Endothelial cell of umbilical vein (primary cell): ENCODE measurements at regions not wholly inside any gene's neighbourhood (a gene's known extent, or its start where the extent isn't known, plus 50 kb on each side); places are given as distances from the start of the nearest gene placed in this dataset.

Source experiments
- BruUV-seq: library from RNA; stranded (reverse); fragments of 400-500 nt; replicated peaks from 2 replicates; lab custom pipeline; 2021; lab: Mats Ljungman, UMichigan
- CTCF ChIA-PET: fragments of 300-600, 350-600 bp; sonication (Branson Sonifier 250); formaldehyde crosslinking; loops from one replicate; lab custom pipeline; 2021; ENCODE audit warnings: antibody characterized with exemption, inconsistent platforms; lab: Charles Lee
- POLR2A ChIA-PET: fragments of 300-600, 350-600 bp; sonication (Branson Sonifier 250); formaldehyde crosslinking; loops from one replicate; lab custom pipeline; 2021; ENCODE audit warnings: antibody characterized with exemption, inconsistent platforms; lab: Charles Lee
- DNase-seq: peaks from one replicate; pipeline ENCODE4 v3.0.0-alpha.2; 2011; ENCODE audit warnings: low read depth, low spot score
- FAIRE-seq: peaks from 2 replicates; lab custom pipeline; 2011; peaks lifted over from hg19 to GRCh38; lab: Jason Lieb, UNC
- H2AFZ ChIP-seq: 2 replicates; pipeline ENCODE4 v1.6.0; 2012; ENCODE audit warnings: low read depth, low read length, control low read depth, inconsistent platforms
- H3K27ac ChIP-seq: 2 replicates; pipeline ENCODE4 v1.5.1; 2011; ENCODE audit warnings: low read depth, mild to moderate bottlenecking, control low read depth, low read length, moderate library complexity; ENCODE audit not compliant: insufficient read depth
- H3K27me3 ChIP-seq, 2 experiments: 2 replicates each; pipeline versions ENCODE4 v1.6.0 to v1.6.1; 2011; ENCODE audit warnings: low read length in 2 of 2, mixed read lengths in 1 of 2; ENCODE audit not compliant: control insufficient read depth in 2 of 2, insufficient read depth in 2 of 2
- H3K36me3 ChIP-seq, 2 experiments: 2 replicates in 1 of 2; 3 replicates in 1 of 2; pipeline ENCODE4 v1.5.1; 2011; ENCODE audit warnings: low read length in 2 of 2, mild to moderate bottlenecking in 1 of 2, moderate library complexity in 1 of 2; ENCODE audit not compliant: control insufficient read depth in 2 of 2, insufficient read depth in 2 of 2; ENCODE audit errors: extremely low read depth in 1 of 2
- H3K4me1 ChIP-seq: 3 replicates; pipeline ENCODE4 v1.5.1; 2011; ENCODE audit warnings: mild to moderate bottlenecking, low read length; ENCODE audit not compliant: control insufficient read depth, insufficient read depth; ENCODE audit errors: extremely low read depth
- H3K4me2 ChIP-seq: 2 replicates; pipeline ENCODE4 v1.6.1; 2011; ENCODE audit warnings: low read length, control low read depth, mixed read lengths; ENCODE audit not compliant: insufficient read depth
- H3K4me3 ChIP-seq, 3 experiments: fragments of 200-600 bp in 1 of 3; sonication (generic), shearing (Covaris generic) in 1 of 3; replicated peaks in 1 of 3; 2 replicates each; pipeline ENCODE4 v1.5.1; 2011 to 2016; ENCODE audit warnings: control low read depth in 3 of 3, low read length in 3 of 3, mild to moderate bottlenecking in 2 of 3, inconsistent platforms in 1 of 3, low read depth in 1 of 3, moderate library complexity in 1 of 3; ENCODE audit not compliant: insufficient read depth in 1 of 3
- H3K79me2 ChIP-seq: 2 replicates; pipeline ENCODE4 v1.6.0; 2012; ENCODE audit warnings: low read length, inconsistent platforms; ENCODE audit not compliant: control insufficient read depth, insufficient read depth
- H3K9ac ChIP-seq: replicated peaks from 2 replicates; pipeline ENCODE3; 2011; ENCODE audit warnings: low read length, control low read depth; ENCODE audit not compliant: insufficient read depth; ENCODE audit errors: extremely low read depth
- H3K9me1 ChIP-seq: replicated peaks from 3 replicates; pipeline ENCODE4 v1.6.0; 2011; ENCODE audit warnings: mild to moderate bottlenecking, low read length; ENCODE audit not compliant: control insufficient read depth, insufficient read depth; ENCODE audit errors: extremely low read depth
- H3K9me3 ChIP-seq: replicated peaks from 2 replicates; pipeline ENCODE4 v1.5.1; 2012; ENCODE audit warnings: low read length, inconsistent platforms; ENCODE audit not compliant: control insufficient read depth, insufficient read depth
- H4K20me1 ChIP-seq: replicated peaks from 2 replicates; pipeline ENCODE3; 2011; ENCODE audit warnings: mild to moderate bottlenecking, low read length; ENCODE audit not compliant: control insufficient read depth, insufficient read depth; ENCODE audit errors: extremely low read depth
- EZH2 ChIP-seq: IDR thresholded peaks from 2 replicates; pipeline ENCODE4 v1.6.1; 2012; ENCODE audit warnings: borderline replicate concordance, low read depth, mild to moderate bottlenecking, moderate library complexity, low read length, inconsistent platforms; ENCODE audit not compliant: severe bottlenecking
- FOS ChIP-seq: IDR thresholded peaks from 2 replicates; pipeline ENCODE4 v1.6.1; 2011; ENCODE audit warnings: mild to moderate bottlenecking, low read length, moderate library complexity, borderline replicate concordance; ENCODE audit not compliant: insufficient read depth
- GATA2 ChIP-seq: IDR thresholded peaks from 2 replicates; pipeline ENCODE4 v1.7.0; 2011; ENCODE audit warnings: low read depth, mild to moderate bottlenecking, moderate library complexity, mixed read lengths, low read length; ENCODE audit not compliant: insufficient read length, insufficient read depth
- JUN ChIP-seq: IDR thresholded peaks from 2 replicates; pipeline ENCODE4 v1.6.1; 2011; ENCODE audit warnings: borderline replicate concordance, low read depth; ENCODE audit not compliant: insufficient read length, insufficient read depth
- MYC ChIP-seq: IDR thresholded peaks from one replicate; pipeline ENCODE4 v1.6.1; 2011; ENCODE audit warnings: mild to moderate bottlenecking, low read depth, low read length
- POLR2A ChIP-seq: IDR thresholded peaks from 2 replicates; pipeline ENCODE4 v1.6.1; 2012; ENCODE audit warnings: low read depth, mild to moderate bottlenecking, control low read depth, low read length
- POLR2AphosphoS5 ChIP-seq: IDR thresholded peaks from 2 replicates; pipeline ENCODE4 v1.6.1; 2012; ENCODE audit warnings: low read depth, mild to moderate bottlenecking, control low read depth, low read length, moderate library complexity; ENCODE audit not compliant: insufficient read depth
- dilution Hi-C: fragments of 300-500 bp; cut with MboI; formaldehyde crosslinking; loops from one replicate; pipeline ENCODE4 v1.15.0; 2019; ENCODE audit warnings: low sequenced_read_pairs; ENCODE audit not compliant: extremely low pct_ligation_motif_present
- intact Hi-C: fragments of 100-400 bp; cut with micrococcal nuclease; formaldehyde crosslinking; loops from one replicate; pipeline ENCODE4 v1.10.0; 2022
- TF ChIP-seq, protein P1 (sequence below): IDR thresholded peaks from 2 replicates; pipeline ENCODE4 v1.6.1; 2011; ENCODE audit not compliant: insufficient read depth, insufficient read length
- TF ChIP-seq, protein P2 (sequence below), 2 donors: IDR thresholded peaks; 1 replicate in 1 of 2; 2 replicates in 1 of 2; pipeline ENCODE4 v1.5.1; 2011; ENCODE audit warnings: low read length in 2 of 2, mild to moderate bottlenecking in 2 of 2, moderate library complexity in 2 of 2, control low read depth in 1 of 2, inconsistent platforms in 1 of 2, low read depth in 1 of 2; ENCODE audit not compliant: insufficient read depth in 1 of 2; ENCODE audit errors: extremely low read depth in 1 of 2

DNA sequence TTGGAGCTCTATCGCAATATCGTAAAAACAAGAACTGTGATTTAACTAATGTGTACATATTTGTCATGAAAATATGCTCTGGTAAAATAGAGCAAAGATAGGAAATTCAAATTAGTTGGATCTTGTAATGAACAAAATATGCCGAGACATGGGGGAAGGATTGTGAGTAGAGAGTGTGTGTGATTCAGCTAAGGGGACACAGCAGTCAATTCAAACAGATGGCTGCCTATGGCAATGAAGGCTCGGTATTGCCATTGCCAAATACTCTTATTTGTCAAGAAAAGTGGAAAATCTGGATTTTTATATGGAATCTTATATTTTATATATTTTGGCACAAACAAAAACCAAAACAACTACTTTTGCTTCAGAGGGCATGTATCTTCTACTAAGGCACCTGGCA is 227.3 kb upstream of the BCHE start:
- FAIRE-seq (no peak), DNase-seq (no peak)
- Histone ChIP-seq H3K36me3 (no peaks in the 10 kb centered on the region), H4K20me1 (no peaks in the 10 kb centered on the region), H3K4me1 (no peaks in the 10 kb centered on the region), H3K9ac (no peak overlapping the region), H3K27ac (no peak overlapping the region), H3K9me3 (no peaks in the 10 kb centered on the region), H3K9me1 (no peaks in the 10 kb centered on the region), H3K27me3 (no peaks in the 10 kb centered on the region), H2AFZ (no peak overlapping the region), H3K4me2 (no peak overlapping the region), H3K79me2 (no peaks in the 10 kb centered on the region), H3K4me3 (no peak overlapping the region)
- intact Hi-C loops, result no loop called here
- dilution Hi-C loops, result no loop called here
- CTCF ChIA-PET, result no interaction called here
- no TSS peak for BruUV-seq
- TF ChIP-seq GATA2 (no peak), POLR2AphosphoS5 (no peak), JUN (no peak), FOS (no peak), POLR2A (no peak), MYC (no peak), EZH2 (no peak)
- TF ChIP-seq, protein P1, sequence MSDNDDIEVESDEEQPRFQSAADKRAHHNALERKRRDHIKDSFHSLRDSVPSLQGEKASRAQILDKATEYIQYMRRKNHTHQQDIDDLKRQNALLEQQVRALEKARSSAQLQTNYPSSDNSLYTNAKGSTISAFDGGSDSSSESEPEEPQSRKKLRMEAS, result no peak
- TF ChIP-seq, protein P2, sequence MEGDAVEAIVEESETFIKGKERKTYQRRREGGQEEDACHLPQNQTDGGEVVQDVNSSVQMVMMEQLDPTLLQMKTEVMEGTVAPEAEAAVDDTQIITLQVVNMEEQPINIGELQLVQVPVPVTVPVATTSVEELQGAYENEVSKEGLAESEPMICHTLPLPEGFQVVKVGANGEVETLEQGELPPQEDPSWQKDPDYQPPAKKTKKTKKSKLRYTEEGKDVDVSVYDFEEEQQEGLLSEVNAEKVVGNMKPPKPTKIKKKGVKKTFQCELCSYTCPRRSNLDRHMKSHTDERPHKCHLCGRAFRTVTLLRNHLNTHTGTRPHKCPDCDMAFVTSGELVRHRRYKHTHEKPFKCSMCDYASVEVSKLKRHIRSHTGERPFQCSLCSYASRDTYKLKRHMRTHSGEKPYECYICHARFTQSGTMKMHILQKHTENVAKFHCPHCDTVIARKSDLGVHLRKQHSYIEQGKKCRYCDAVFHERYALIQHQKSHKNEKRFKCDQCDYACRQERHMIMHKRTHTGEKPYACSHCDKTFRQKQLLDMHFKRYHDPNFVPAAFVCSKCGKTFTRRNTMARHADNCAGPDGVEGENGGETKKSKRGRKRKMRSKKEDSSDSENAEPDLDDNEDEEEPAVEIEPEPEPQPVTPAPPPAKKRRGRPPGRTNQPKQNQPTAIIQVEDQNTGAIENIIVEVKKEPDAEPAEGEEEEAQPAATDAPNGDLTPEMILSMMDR (IDR thresholded peaks at IDR 0.05; ENCODE audit: extremely low read depth in 1 of 2, insufficient read depth in 1 of 2, low read depth in 1 of 2, low read length in 2 of 2), result no peak
- POLR2A ChIA-PET, result no interaction called here
